ENCODE measurements at regions not wholly inside any gene's neighbourhood (a gene's known extent, or its start where the extent isn't known, plus 50 kb on each side); places are given as distances from the start of the nearest gene placed in this dataset.

DNA sequence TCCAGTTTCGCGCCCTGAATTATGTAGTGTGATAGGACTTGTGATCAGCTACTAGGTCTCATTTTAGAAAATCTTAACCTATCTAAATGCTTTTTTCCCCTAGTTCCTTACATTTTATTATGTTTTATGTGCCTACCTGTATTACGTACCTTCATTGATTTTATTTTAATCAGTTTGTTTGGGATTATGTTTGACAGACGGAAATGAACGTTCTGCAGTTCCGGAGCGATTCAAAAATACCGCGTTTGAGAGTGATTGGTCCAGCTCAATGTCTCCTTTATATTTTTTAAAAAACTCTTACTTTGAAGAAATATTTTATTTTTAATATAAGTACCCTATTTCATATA lies 114.3 kb upstream of the BTN3A2 start (continued):
- TF ChIP-seq, protein P1, sequence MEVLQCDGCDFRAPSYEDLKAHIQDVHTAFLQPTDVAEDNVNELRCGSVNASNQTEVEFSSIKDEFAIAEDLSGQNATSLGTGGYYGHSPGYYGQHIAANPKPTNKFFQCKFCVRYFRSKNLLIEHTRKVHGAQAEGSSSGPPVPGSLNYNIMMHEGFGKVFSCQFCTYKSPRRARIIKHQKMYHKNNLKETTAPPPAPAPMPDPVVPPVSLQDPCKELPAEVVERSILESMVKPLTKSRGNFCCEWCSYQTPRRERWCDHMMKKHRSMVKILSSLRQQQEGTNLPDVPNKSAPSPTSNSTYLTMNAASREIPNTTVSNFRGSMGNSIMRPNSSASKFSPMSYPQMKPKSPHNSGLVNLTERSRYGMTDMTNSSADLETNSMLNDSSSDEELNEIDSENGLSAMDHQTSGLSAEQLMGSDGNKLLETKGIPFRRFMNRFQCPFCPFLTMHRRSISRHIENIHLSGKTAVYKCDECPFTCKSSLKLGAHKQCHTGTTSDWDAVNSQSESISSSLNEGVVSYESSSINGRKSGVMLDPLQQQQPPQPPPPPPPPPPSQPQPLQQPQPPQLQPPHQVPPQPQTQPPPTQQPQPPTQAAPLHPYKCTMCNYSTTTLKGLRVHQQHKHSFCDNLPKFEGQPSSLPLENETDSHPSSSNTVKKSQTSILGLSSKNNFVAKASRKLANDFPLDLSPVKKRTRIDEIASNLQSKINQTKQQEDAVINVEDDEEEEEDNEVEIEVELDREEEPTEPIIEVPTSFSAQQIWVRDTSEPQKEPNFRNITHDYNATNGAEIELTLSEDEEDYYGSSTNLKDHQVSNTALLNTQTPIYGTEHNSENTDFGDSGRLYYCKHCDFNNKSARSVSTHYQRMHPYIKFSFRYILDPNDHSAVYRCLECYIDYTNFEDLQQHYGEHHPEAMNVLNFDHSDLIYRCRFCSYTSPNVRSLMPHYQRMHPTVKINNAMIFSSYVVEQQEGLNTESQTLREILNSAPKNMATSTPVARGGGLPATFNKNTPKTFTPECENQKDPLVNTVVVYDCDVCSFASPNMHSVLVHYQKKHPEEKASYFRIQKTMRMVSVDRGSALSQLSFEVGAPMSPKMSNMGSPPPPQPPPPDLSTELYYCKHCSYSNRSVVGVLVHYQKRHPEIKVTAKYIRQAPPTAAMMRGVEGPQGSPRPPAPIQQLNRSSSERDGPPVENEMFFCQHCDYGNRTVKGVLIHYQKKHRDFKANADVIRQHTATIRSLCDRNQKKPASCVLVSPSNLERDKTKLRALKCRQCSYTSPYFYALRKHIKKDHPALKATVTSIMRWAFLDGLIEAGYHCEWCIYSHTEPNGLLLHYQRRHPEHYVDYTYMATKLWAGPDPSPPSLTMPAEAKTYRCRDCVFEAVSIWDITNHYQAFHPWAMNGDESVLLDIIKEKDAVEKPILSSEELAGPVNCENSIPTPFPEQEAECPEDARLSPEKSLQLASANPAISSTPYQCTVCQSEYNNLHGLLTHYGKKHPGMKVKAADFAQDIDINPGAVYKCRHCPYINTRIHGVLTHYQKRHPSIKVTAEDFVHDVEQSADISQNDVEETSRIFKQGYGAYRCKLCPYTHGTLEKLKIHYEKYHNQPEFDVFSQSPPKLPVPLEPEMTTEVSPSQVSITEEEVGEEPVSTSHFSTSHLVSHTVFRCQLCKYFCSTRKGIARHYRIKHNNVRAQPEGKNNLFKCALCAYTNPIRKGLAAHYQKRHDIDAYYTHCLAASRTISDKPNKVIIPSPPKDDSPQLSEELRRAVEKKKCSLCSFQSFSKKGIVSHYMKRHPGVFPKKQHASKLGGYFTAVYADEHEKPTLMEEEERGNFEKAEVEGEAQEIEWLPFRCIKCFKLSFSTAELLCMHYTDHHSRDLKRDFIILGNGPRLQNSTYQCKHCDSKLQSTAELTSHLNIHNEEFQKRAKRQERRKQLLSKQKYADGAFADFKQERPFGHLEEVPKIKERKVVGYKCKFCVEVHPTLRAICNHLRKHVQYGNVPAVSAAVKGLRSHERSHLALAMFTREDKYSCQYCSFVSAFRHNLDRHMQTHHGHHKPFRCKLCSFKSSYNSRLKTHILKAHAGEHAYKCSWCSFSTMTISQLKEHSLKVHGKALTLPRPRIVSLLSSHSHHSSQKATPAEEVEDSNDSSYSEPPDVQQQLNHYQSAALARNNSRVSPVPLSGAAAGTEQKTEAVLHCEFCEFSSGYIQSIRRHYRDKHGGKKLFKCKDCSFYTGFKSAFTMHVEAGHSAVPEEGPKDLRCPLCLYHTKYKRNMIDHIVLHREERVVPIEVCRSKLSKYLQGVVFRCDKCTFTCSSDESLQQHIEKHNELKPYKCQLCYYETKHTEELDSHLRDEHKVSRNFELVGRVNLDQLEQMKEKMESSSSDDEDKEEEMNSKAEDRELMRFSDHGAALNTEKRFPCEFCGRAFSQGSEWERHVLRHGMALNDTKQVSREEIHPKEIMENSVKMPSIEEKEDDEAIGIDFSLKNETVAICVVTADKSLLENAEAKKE (CRISPR knock-in tag; IDR thresholded peaks at IDR 0.05) = no peak
- TF ChIP-seq EZH2phosphoT487 (IDR thresholded peaks at IDR 0.05; ENCODE audit: unreplicated experiment) (no peak), CREB1 (CRISPR knock-in tag; IDR thresholded peaks at IDR 0.05; ENCODE audit: low read depth) (no peak), ZNF114 (CRISPR knock-in tag; IDR thresholded peaks at IDR 0.05) (no peak)
- TF ChIP-seq, protein P2, sequence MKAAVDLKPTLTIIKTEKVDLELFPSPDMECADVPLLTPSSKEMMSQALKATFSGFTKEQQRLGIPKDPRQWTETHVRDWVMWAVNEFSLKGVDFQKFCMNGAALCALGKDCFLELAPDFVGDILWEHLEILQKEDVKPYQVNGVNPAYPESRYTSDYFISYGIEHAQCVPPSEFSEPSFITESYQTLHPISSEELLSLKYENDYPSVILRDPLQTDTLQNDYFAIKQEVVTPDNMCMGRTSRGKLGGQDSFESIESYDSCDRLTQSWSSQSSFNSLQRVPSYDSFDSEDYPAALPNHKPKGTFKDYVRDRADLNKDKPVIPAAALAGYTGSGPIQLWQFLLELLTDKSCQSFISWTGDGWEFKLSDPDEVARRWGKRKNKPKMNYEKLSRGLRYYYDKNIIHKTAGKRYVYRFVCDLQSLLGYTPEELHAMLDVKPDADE (IDR thresholded peaks at IDR 0.05) = no peak
- TF ChIP-seq, protein P3, sequence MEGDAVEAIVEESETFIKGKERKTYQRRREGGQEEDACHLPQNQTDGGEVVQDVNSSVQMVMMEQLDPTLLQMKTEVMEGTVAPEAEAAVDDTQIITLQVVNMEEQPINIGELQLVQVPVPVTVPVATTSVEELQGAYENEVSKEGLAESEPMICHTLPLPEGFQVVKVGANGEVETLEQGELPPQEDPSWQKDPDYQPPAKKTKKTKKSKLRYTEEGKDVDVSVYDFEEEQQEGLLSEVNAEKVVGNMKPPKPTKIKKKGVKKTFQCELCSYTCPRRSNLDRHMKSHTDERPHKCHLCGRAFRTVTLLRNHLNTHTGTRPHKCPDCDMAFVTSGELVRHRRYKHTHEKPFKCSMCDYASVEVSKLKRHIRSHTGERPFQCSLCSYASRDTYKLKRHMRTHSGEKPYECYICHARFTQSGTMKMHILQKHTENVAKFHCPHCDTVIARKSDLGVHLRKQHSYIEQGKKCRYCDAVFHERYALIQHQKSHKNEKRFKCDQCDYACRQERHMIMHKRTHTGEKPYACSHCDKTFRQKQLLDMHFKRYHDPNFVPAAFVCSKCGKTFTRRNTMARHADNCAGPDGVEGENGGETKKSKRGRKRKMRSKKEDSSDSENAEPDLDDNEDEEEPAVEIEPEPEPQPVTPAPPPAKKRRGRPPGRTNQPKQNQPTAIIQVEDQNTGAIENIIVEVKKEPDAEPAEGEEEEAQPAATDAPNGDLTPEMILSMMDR (conservative IDR thresholded peaks at IDR 0.05; ENCODE audit: low read depth in 2 of 2) = no peak
